ENCODE measurements at regions not wholly inside any gene's neighbourhood (a gene's known extent, or its start where the extent isn't known, plus 50 kb on each side); places are given as distances from the start of the nearest gene placed in this dataset.

DNA sequence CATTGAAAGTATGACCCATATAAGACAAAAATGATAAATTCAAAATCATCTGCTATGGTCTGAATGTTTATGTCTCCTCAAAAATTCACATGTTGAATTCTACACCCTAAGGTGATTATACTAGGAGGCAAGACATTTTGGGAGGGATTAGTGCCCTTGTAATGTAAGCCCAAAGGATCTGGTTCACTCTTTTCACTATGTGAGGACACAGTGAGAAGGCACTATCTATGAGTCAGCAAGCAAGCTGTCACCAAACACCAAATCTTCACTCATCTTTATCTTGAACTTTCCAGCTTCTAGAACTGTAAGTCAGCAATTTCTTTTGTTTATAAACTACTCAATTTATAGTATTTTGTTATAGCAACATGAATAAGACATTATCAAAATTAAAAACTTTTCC is 284.7 kb upstream of the ZC3H15 start:
- Histone ChIP-seq H3K4me2 (ENCODE audit: low read depth, low read length, poor library complexity, severe bottlenecking) (no peak overlapping the region), H3K27me3 (ENCODE audit: insufficient read depth, low read length, poor library complexity, severe bottlenecking) (no peaks in the 10 kb centered on the region), H3K9ac (ENCODE audit: low read depth, low read length, poor library complexity, severe bottlenecking) (no peak overlapping the region), H3K79me2 (ENCODE audit: insufficient read depth, low read length) (no peaks in the 10 kb centered on the region), H3F3A (ENCODE audit: low read depth) (no peaks in the 10 kb centered on the region), H2AFZ (ENCODE audit: low read length) (no peak overlapping the region), H4K20me1 (ENCODE audit: insufficient read depth, low read length, poor library complexity, severe bottlenecking) (no peaks in the 10 kb centered on the region), H3K4me3 (ENCODE audit: low read length, poor library complexity, severe bottlenecking) (no peak overlapping the region), H3K9me2 (replicated peaks; ENCODE audit: low read depth, low read length) (no peaks in the 10 kb centered on the region), H3K9me3 (ENCODE audit: insufficient read depth, low read depth, low read length) (no peaks in the 10 kb centered on the region), H3K4me1 (ENCODE audit: insufficient read depth, low read length, poor library complexity, severe bottlenecking) (no peaks in the 10 kb centered on the region), H3K36me3 (ENCODE audit: insufficient read depth, low read length) (no peaks in the 10 kb centered on the region)
- TF ChIP-seq EZH2phosphoT487 (IDR thresholded peaks at IDR 0.05; ENCODE audit: borderline replicate concordance), result no peak
- TF ChIP-seq, protein P1, sequence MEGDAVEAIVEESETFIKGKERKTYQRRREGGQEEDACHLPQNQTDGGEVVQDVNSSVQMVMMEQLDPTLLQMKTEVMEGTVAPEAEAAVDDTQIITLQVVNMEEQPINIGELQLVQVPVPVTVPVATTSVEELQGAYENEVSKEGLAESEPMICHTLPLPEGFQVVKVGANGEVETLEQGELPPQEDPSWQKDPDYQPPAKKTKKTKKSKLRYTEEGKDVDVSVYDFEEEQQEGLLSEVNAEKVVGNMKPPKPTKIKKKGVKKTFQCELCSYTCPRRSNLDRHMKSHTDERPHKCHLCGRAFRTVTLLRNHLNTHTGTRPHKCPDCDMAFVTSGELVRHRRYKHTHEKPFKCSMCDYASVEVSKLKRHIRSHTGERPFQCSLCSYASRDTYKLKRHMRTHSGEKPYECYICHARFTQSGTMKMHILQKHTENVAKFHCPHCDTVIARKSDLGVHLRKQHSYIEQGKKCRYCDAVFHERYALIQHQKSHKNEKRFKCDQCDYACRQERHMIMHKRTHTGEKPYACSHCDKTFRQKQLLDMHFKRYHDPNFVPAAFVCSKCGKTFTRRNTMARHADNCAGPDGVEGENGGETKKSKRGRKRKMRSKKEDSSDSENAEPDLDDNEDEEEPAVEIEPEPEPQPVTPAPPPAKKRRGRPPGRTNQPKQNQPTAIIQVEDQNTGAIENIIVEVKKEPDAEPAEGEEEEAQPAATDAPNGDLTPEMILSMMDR (conservative IDR thresholded peaks at IDR 0.05; ENCODE audit: low read length), result no peak

DNA sequence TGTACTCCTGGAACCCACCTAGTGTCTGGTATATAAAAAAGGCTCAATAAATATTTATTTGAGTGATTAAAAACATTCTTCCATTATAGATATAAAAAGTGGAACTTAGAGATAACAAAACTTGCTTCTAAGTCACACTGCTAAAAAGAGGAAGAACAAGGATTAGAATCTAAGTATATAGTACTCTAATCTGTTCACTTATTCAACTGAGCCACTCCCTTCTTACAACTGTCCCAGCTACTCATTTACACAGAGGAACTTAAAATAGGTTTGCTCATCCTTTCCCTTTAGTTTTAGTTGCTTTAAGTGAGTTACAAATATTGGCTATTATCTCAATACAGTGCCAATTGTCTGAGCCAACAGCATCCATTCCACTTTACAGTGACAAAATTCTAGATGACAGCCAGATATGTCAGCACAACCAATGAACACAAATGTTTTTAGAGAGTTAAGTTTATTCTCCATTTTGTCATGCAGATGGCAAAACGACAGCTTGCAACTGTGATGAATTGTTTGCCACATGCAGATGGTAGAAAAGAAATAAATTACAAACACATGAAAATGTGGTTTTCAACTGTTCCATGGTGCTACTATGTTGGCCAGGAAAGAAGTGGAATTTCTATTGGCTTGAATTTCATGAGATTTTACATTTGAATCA is 280.7 kb upstream of the ZC3H15 start:
- no peaks in the 10 kb centered on the region for H3K79me2 ChIP-seq (ENCODE audit: insufficient read depth, low read length)
- no peaks in the 10 kb centered on the region for H3F3A ChIP-seq (ENCODE audit: low read depth)
- no peak overlapping the region for H3K4me3 ChIP-seq (ENCODE audit: low read length, poor library complexity, severe bottlenecking)
- no peak overlapping the region for H3K4me2 ChIP-seq (ENCODE audit: low read depth, low read length, poor library complexity, severe bottlenecking)
- H3K9me2 ChIP-seq (replicated peaks; ENCODE audit: low read depth, low read length), result no peaks in the 10 kb centered on the region
- no peak overlapping the region for H3K9ac ChIP-seq (ENCODE audit: low read depth, low read length, poor library complexity, severe bottlenecking)
- H3K27me3 ChIP-seq (ENCODE audit: insufficient read depth, low read length, poor library complexity, severe bottlenecking), result no peaks in the 10 kb centered on the region
- no peaks in the 10 kb centered on the region for H3K4me1 ChIP-seq (ENCODE audit: insufficient read depth, low read length, poor library complexity, severe bottlenecking)
- H2AFZ ChIP-seq (ENCODE audit: low read length), result no peak overlapping the region
- no peaks in the 10 kb centered on the region for H4K20me1 ChIP-seq (ENCODE audit: insufficient read depth, low read length, poor library complexity, severe bottlenecking)
- H3K9me3 ChIP-seq (ENCODE audit: insufficient read depth, low read depth, low read length), result no peaks in the 10 kb centered on the region
- no peak for TF ChIP-seq EZH2phosphoT487 (IDR thresholded peaks at IDR 0.05; ENCODE audit: borderline replicate concordance)
- TF ChIP-seq, protein P1 (conservative IDR thresholded peaks at IDR 0.05; ENCODE audit: low read length), result no peak
- no peaks in the 10 kb centered on the region for H3K36me3 ChIP-seq (ENCODE audit: insufficient read depth, low read length)

DNA sequence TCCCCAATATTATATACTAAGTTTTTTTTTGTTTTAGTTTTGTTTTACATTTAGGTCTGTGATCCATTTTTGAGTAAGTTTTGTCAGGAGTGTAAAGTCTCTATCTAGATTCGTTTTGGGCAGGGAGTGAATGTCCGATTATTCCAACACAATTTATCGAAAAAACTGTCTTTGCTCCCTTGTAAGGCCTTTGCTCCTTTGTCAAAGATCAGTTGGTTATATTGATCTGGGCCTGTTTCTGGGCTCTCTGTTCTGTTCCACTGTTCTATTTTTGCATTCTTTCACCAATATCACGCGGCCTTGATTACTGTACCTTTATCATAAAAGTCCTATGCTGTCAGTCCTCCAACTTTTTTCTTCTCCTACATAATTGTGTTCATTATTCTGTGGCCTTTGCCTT is 276.5 kb upstream of the ZC3H15 start:
- no peaks in the 10 kb centered on the region for H3F3A ChIP-seq (ENCODE audit: low read depth)
- H3K4me3 ChIP-seq (ENCODE audit: low read length, poor library complexity, severe bottlenecking), result no peak overlapping the region
- TF ChIP-seq, protein P1 (conservative IDR thresholded peaks at IDR 0.05; ENCODE audit: low read length), result no peak

More for the DNA sequence above, 276.5 kb upstream of the ZC3H15 start:
- Histone ChIP-seq H3K4me1 (ENCODE audit: insufficient read depth, low read length, poor library complexity, severe bottlenecking) (no peaks in the 10 kb centered on the region), H3K9ac (ENCODE audit: low read depth, low read length, poor library complexity, severe bottlenecking) (no peak overlapping the region), H3K36me3 (ENCODE audit: insufficient read depth, low read length) (no peaks in the 10 kb centered on the region), H3K4me2 (ENCODE audit: low read depth, low read length, poor library complexity, severe bottlenecking) (no peak overlapping the region), H2AFZ (ENCODE audit: low read length) (no peak overlapping the region), H4K20me1 (ENCODE audit: insufficient read depth, low read length, poor library complexity, severe bottlenecking) (no peaks in the 10 kb centered on the region), H3K79me2 (ENCODE audit: insufficient read depth, low read length) (no peaks in the 10 kb centered on the region), H3K27me3 (ENCODE audit: insufficient read depth, low read length, poor library complexity, severe bottlenecking) (no peaks in the 10 kb centered on the region), H3K9me2 (replicated peaks; ENCODE audit: low read depth, low read length) (no peaks in the 10 kb centered on the region), H3K9me3 (ENCODE audit: insufficient read depth, low read depth, low read length) (no peaks in the 10 kb centered on the region)

Measured in Loucy (cell line).